ENCODE measurements at regions not wholly inside any gene's neighbourhood (a gene's known extent, or its start where the extent isn't known, plus 50 kb on each side); places are given as distances from the start of the nearest gene placed in this dataset.

DNA sequence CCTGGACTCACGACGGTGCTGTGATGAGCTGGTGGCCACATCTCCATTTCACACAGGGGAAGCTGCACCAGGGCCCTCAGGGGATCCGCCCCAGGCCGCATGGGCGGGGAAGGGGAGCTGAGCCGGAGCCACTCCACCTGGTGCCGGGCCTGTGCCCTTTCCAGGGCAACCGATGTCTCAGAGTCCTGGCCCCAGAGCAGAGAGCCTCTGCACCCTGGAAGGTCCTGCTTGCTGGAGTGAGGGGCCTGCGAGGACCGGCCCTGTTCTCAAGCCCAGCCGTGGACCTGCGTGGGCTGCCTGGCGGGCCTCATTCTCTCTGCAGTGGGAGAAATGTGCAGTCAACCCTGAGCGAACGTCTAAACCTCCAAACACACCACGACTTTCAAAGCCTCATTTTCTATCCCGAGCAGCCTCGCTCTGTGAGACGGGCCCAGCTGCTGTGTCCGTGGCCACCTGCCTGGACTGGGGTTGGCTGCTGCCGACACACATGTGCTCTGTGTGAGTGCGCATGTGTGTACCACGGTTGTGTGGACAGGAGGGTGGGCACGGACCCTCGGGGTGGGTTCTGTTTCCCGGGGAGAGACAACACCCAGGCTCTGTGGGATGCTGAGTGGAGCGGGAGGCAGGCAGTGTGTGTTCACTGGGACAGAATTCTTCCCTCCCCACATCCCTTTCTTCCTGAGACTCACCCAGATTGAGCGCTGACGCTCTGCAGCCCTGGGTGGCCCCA is 163.5 kb downstream of the KIF26A start:
- TF ChIP-seq, protein P1, sequence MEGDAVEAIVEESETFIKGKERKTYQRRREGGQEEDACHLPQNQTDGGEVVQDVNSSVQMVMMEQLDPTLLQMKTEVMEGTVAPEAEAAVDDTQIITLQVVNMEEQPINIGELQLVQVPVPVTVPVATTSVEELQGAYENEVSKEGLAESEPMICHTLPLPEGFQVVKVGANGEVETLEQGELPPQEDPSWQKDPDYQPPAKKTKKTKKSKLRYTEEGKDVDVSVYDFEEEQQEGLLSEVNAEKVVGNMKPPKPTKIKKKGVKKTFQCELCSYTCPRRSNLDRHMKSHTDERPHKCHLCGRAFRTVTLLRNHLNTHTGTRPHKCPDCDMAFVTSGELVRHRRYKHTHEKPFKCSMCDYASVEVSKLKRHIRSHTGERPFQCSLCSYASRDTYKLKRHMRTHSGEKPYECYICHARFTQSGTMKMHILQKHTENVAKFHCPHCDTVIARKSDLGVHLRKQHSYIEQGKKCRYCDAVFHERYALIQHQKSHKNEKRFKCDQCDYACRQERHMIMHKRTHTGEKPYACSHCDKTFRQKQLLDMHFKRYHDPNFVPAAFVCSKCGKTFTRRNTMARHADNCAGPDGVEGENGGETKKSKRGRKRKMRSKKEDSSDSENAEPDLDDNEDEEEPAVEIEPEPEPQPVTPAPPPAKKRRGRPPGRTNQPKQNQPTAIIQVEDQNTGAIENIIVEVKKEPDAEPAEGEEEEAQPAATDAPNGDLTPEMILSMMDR (IDR thresholded peaks at IDR 0.05): no peak
- TF ChIP-seq POLR2A (IDR thresholded peaks at IDR 0.05; ENCODE audit: low read length): no peak
- no peak for TF ChIP-seq RNF2 (IDR thresholded peaks at IDR 0.05; ENCODE audit: borderline replicate concordance, low read depth)
- no peak for TF ChIP-seq JUNB (IDR thresholded peaks at IDR 0.05)
- TF ChIP-seq ZC3H11A (IDR thresholded peaks at IDR 0.05): no peak
- TF ChIP-seq CEBPB (IDR thresholded peaks at IDR 0.05): no peak
- TF ChIP-seq, protein P2, sequence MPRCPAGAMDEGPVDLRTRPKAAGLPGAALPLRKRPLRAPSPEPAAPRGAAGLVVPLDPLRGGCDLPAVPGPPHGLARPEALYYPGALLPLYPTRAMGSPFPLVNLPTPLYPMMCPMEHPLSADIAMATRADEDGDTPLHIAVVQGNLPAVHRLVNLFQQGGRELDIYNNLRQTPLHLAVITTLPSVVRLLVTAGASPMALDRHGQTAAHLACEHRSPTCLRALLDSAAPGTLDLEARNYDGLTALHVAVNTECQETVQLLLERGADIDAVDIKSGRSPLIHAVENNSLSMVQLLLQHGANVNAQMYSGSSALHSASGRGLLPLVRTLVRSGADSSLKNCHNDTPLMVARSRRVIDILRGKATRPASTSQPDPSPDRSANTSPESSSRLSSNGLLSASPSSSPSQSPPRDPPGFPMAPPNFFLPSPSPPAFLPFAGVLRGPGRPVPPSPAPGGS (IDR thresholded peaks at IDR 0.05): no peak
- no peak for TF ChIP-seq FOSL2 (IDR thresholded peaks at IDR 0.05)
- no peak for TF ChIP-seq FOSL2 (CRISPR knock-in tag; IDR thresholded peaks at IDR 0.05)
- TF ChIP-seq HDAC2 (IDR thresholded peaks at IDR 0.05): no peak
- TF ChIP-seq JUN (IDR thresholded peaks at IDR 0.05): no peak
- TF ChIP-seq KDM5A (IDR thresholded peaks at IDR 0.05): no peak
- TF ChIP-seq, protein P3, sequence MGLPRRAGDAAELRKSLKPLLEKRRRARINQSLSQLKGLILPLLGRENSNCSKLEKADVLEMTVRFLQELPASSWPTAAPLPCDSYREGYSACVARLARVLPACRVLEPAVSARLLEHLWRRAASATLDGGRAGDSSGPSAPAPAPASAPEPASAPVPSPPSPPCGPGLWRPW (IDR thresholded peaks at IDR 0.05): no peak
- no peak for TF ChIP-seq RAD21 (conservative IDR thresholded peaks at IDR 0.05 in 1 of 2, IDR thresholded peaks at IDR 0.05 in 1 of 2)
- TF ChIP-seq RFX5 (IDR thresholded peaks at IDR 0.05): no peak

All from A549 (cell line).